Mesenchymal stem cell (in vitro differentiated cells and primary cell): ENCODE measurements at regions not wholly inside any gene's neighbourhood (a gene's known extent, or its start where the extent isn't known, plus 50 kb on each side); places are given as distances from the start of the nearest gene placed in this dataset.
"Not testable (repeated sequence)": the region's sequence is repeated elsewhere in the genome, so short reads cannot be mapped to it uniquely, and the experiment has no call there.

ENCODE experiments used
- DNase-seq: peaks from one replicate; pipeline ENCODE4 v3.0.0-alpha.2; 2013
- H2AFZ ChIP-seq: one replicate; pipeline ENCODE4 v1.6.1; 2013; ENCODE audit warnings: low read depth, mild to moderate bottlenecking, control low read depth, inconsistent platforms, low read length, moderate library complexity
- H2AK5ac ChIP-seq: 2 replicates; pipeline ENCODE4 v1.6.1; 2013; ENCODE audit warnings: low read length, moderate library complexity, mild to moderate bottlenecking, inconsistent platforms; ENCODE audit not compliant: severe bottlenecking
- H2BK120ac ChIP-seq: one replicate; pipeline ENCODE4 v1.6.1; 2013; ENCODE audit warnings: low read depth, mild to moderate bottlenecking, inconsistent platforms, low read length, moderate library complexity
- H2BK12ac ChIP-seq, 2 experiments: one replicate each; pipeline ENCODE4 v1.6.1; 2013; ENCODE audit warnings: inconsistent platforms in 2 of 2, low read length in 2 of 2, mild to moderate bottlenecking in 2 of 2, moderate library complexity in 2 of 2, control low read depth in 1 of 2
- H2BK15ac ChIP-seq: one replicate; pipeline ENCODE4 v1.6.1; 2013; ENCODE audit warnings: mild to moderate bottlenecking, low read depth, inconsistent platforms; ENCODE audit not compliant: poor library complexity, severe bottlenecking
- H2BK5ac ChIP-seq: 2 replicates; pipeline ENCODE4 v1.6.1; 2013; ENCODE audit warnings: low read depth, mild to moderate bottlenecking, low read length, control low read depth, inconsistent platforms; ENCODE audit not compliant: poor library complexity, severe bottlenecking
- H3K14ac ChIP-seq, 2 experiments: one replicate each; pipeline ENCODE4 v1.6.1; 2013; ENCODE audit warnings: inconsistent platforms in 2 of 2, low read length in 2 of 2, control low read depth in 1 of 2, mild to moderate bottlenecking in 1 of 2, moderate library complexity in 1 of 2
- H3K18ac ChIP-seq, 2 experiments: one replicate each; pipeline ENCODE4 v1.6.1; 2013; ENCODE audit warnings: inconsistent platforms in 2 of 2, low read length in 2 of 2, control low read depth in 1 of 2, low read depth in 1 of 2, mild to moderate bottlenecking in 1 of 2
- H3K23ac ChIP-seq, 2 experiments: one replicate each; pipeline ENCODE4 v1.6.1; 2013; ENCODE audit warnings: inconsistent platforms in 2 of 2, low read length in 2 of 2, mild to moderate bottlenecking in 2 of 2, moderate library complexity in 2 of 2, control low read depth in 1 of 2
- H3K27ac ChIP-seq: 2 replicates; pipeline ENCODE4 v1.5.1; 2013; ENCODE audit warnings: mild to moderate bottlenecking, moderate library complexity, low read length, control low read depth, inconsistent platforms; ENCODE audit not compliant: poor library complexity, severe bottlenecking
- H3K27me3 ChIP-seq, 2 experiments: 2 replicates each; pipeline versions ENCODE4 v1.6.1 to v1.7.0; 2013; ENCODE audit warnings: low read length in 2 of 2, mild to moderate bottlenecking in 2 of 2, moderate library complexity in 2 of 2, control low read depth in 1 of 2, inconsistent platforms in 1 of 2; ENCODE audit not compliant: control insufficient read depth in 1 of 2, insufficient read depth in 1 of 2
- H3K36me3 ChIP-seq, 2 experiments: 2 replicates each; pipeline versions ENCODE4 v1.6.1 to v1.7.0; 2013; ENCODE audit warnings: low read length in 2 of 2, control low read depth in 1 of 2, inconsistent platforms in 1 of 2, low read depth in 1 of 2, mild to moderate bottlenecking in 1 of 2; ENCODE audit not compliant: insufficient read depth in 2 of 2, control insufficient read depth in 1 of 2
- H3K4ac ChIP-seq, 2 experiments: one replicate each; pipeline ENCODE4 v1.6.1; 2013; ENCODE audit warnings: inconsistent platforms in 2 of 2, low read length in 2 of 2, mild to moderate bottlenecking in 2 of 2, moderate library complexity in 2 of 2, control low read depth in 1 of 2, low read depth in 1 of 2
- H3K4me1 ChIP-seq: 2 replicates; pipeline ENCODE4 v1.6.1; 2013; ENCODE audit warnings: low read depth, low read length, control low read depth; ENCODE audit not compliant: control insufficient read depth, insufficient read depth
- H3K4me2 ChIP-seq: 2 replicates; pipeline ENCODE4 v1.6.1; 2013; ENCODE audit warnings: low read length, mild to moderate bottlenecking, inconsistent platforms; ENCODE audit not compliant: poor library complexity, severe bottlenecking
- H3K4me3 ChIP-seq, 2 experiments: 2 replicates each; pipeline versions ENCODE4 v1.5.1 to v1.7.0; 2013; ENCODE audit warnings: low read length in 2 of 2, mild to moderate bottlenecking in 2 of 2, control low read depth in 1 of 2, low read depth in 1 of 2; ENCODE audit not compliant: insufficient read depth in 1 of 2
- H3K79me1 ChIP-seq: replicated peaks from 2 replicates; pipeline ENCODE4 v1.6.1; 2013; ENCODE audit warnings: mild to moderate bottlenecking, control low read depth, low read length, inconsistent platforms; ENCODE audit not compliant: poor library complexity, severe bottlenecking
- H3K9ac ChIP-seq: 2 replicates; pipeline ENCODE4 v1.7.0; 2013; ENCODE audit warnings: mild to moderate bottlenecking, low read length, moderate library complexity
- H3K9me3 ChIP-seq: 2 replicates; pipeline ENCODE4 v1.7.0; 2013; ENCODE audit warnings: mild to moderate bottlenecking, low read length; ENCODE audit not compliant: control insufficient read depth
- H4K8ac ChIP-seq: one replicate; pipeline ENCODE4 v1.6.1; 2013; ENCODE audit warnings: inconsistent platforms, mild to moderate bottlenecking, low read length, moderate library complexity
- H4K91ac ChIP-seq: one replicate; pipeline ENCODE4 v1.6.1; 2013; ENCODE audit warnings: mild to moderate bottlenecking, low read length, inconsistent platforms
- WGBS: methylation state at CpG from one replicate; pipeline ENCODE4 v1.1.7; 2013; ENCODE audit warnings: mixed read lengths; 5-methylcytosine and 5-hydroxymethylcytosine counted together

- not testable (repeated sequence) for H3K4ac ChIP-seq, H3K4me3 ChIP-seq, H3K9ac ChIP-seq, H3K27ac ChIP-seq, H3K9me3 ChIP-seq, H3K23ac ChIP-seq, H2AK5ac ChIP-seq, H2BK5ac ChIP-seq, H3K36me3 ChIP-seq, H3K4me2 ChIP-seq, H3K18ac ChIP-seq, H3K4me1 ChIP-seq, DNase-seq, H2AFZ ChIP-seq, H2BK12ac ChIP-seq, H3K14ac ChIP-seq, H2BK15ac ChIP-seq, H4K91ac ChIP-seq, H3K27me3 ChIP-seq, H3K79me1 ChIP-seq, H4K8ac ChIP-seq, H2BK120ac ChIP-seq
- WGBS, result 94% methylated on average over 3 of the region's 3 CpGs
Observed at GRCh38 chr2:175840765-175841164, 161.3 kb downstream of the LNPK start.

GRCh38 chr2:175840256-175840655 lies 161.8 kb downstream of the LNPK start:
- Histone ChIP-seq H3K9ac (no peak overlapping the region), H3K18ac (no peak overlapping the region), H3K23ac (no peak overlapping the region), H2BK12ac (no peak overlapping the region), H3K27me3 (no peaks in the 10 kb centered on the region), H3K4me1 (no peaks in the 10 kb centered on the region), H3K36me3 (no peaks in the 10 kb centered on the region), H3K4ac (no peak overlapping the region), H3K14ac (no peak overlapping the region), H3K27ac (no peak overlapping the region), H3K4me2 (no peak overlapping the region), H2BK5ac (no peak overlapping the region), H3K79me1 (no peaks in the 10 kb centered on the region), H4K91ac (no peak overlapping the region), H3K9me3 (no peaks in the 10 kb centered on the region), H2AFZ (no peak overlapping the region), H2BK15ac (no peak overlapping the region), H3K4me3 (no peak overlapping the region), H2AK5ac (no peak overlapping the region), H2BK120ac (no peak overlapping the region), H4K8ac (no peak overlapping the region)
- 100% methylated on average over 1 of the region's 1 CpG for WGBS
- DNase-seq, result no peak

- Histone ChIP-seq H3K27ac (no peak overlapping the region), H3K9ac (no peak overlapping the region), H3K36me3 (no peaks in the 10 kb centered on the region), H3K79me1 (no peaks in the 10 kb centered on the region), H3K4me2 (no peak overlapping the region), H3K27me3 (no peaks in the 10 kb centered on the region), H2BK12ac (no peak overlapping the region), H3K4me3 (no peak overlapping the region), H3K23ac (no peak overlapping the region), H2BK120ac (no peak overlapping the region), H4K8ac (no peak overlapping the region), H2AK5ac (no peak overlapping the region), H2BK5ac (no peak overlapping the region), H3K9me3 (no peaks in the 10 kb centered on the region), H3K4ac (no peak overlapping the region), H3K14ac (no peak overlapping the region), H4K91ac (no peak overlapping the region), H2BK15ac (no peak overlapping the region), H2AFZ (no peak overlapping the region), H3K18ac (no peak overlapping the region), H3K4me1 (no peaks in the 10 kb centered on the region)
- DNase-seq, result no peak
- 88% methylated on average over 2 of the region's 2 CpGs for WGBS
Observed at GRCh38 chr2:175838979-175839378, 163.1 kb downstream of the LNPK start.

GRCh38 chr2:175837046-175837445 lies 165.0 kb downstream of the LNPK start:
- no peaks in the 10 kb centered on the region for H3K79me1 ChIP-seq
- H3K27me3 ChIP-seq, result no peaks in the 10 kb centered on the region
- no peaks in the 10 kb centered on the region for H3K36me3 ChIP-seq
- DNase-seq, result peak; percentile 82
- no peak overlapping the region for H4K91ac ChIP-seq
- H2BK5ac ChIP-seq, result no peak overlapping the region
- H3K9me3 ChIP-seq, result no peaks in the 10 kb centered on the region
- H2BK12ac ChIP-seq, result no peak overlapping the region
- no peak overlapping the region for H2AFZ ChIP-seq
- WGBS, result 6% methylated on average over 3 of the region's 3 CpGs
- no peak overlapping the region for H3K4me2 ChIP-seq
- no peaks in the 10 kb centered on the region for H3K4me1 ChIP-seq
- H3K4ac ChIP-seq, result no peak overlapping the region
- H3K23ac ChIP-seq, result no peak overlapping the region
- H2AK5ac ChIP-seq, result no peak overlapping the region
- H4K8ac ChIP-seq, result no peak overlapping the region
- H3K27ac ChIP-seq, result no peak overlapping the region
- no peak overlapping the region for H2BK15ac ChIP-seq
- peak overlapping the region; percentile 12 for H3K9ac ChIP-seq
- no peak overlapping the region for H3K4me3 ChIP-seq
- no peak overlapping the region for H3K14ac ChIP-seq
- H3K18ac ChIP-seq, result no peak overlapping the region
- no peak overlapping the region for H2BK120ac ChIP-seq
